ENCODE measurements at regions not wholly inside any gene's neighbourhood (a gene's known extent, or its start where the extent isn't known, plus 50 kb on each side); places are given as distances from the start of the nearest gene placed in this dataset.

DNA sequence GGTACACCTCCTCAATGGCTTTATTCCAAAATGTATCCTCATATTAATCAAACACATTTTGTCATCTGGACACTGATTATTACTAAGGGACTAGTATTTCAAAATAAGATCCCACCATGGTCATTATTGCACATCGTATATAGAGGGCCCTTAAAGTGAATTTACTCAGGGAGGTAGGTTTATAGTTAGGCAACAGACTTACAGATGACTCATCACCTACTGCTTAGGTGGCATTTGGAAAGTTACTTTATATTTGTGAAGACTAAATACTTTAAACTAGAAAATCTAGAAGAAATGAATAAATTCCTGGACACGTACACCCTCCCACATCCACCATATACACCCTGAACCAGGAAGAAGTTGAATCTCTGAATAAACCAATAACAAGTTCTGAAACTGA lies 353.0 kb downstream of the KCTD12 start:
- no peaks in the 10 kb centered on the region for H3K36me3 Mint-ChIP-seq (ENCODE audit: insufficient read depth)
- H3K4me1 Mint-ChIP-seq: no peaks in the 10 kb centered on the region
- no peak overlapping the region for H3K27ac Mint-ChIP-seq (ENCODE audit: low read depth)
- DNase-seq (ENCODE audit: low spot score in 2 of 2) (no peak), ATAC-seq (replicated peaks; ENCODE audit: extremely low read depth, poor library complexity, severe bottlenecking) (no peak)
- H3K27me3 Mint-ChIP-seq: no peaks in the 10 kb centered on the region
- peaks cover 10% of the 10 kb centered on the region for H3K9me3 Mint-ChIP-seq
- H3K4me3 Mint-ChIP-seq: no peak overlapping the region

DNA sequence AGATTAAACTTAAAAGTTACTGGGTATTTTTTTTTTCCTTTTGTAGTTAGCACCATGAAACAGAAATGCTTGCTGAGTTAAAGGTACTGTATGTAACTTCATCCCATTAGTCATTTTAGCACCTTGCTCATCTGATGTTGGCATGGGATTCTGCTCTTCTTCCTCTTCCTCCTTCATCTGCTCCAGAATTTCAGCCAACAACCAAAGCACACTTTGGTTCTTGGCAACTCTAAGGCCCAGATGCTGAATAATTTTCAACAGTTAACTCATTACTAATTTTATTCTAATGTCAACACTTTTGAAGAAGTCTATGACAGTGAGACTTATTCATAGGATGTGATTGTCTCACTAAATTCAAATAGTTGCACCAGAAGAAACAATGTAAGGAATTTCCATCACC lies 359.2 kb downstream of the KCTD12 start:
- no peak overlapping the region for H3K4me3 Mint-ChIP-seq
- H3K9me3 Mint-ChIP-seq: peaks cover 4% of the 10 kb centered on the region
- no peaks in the 10 kb centered on the region for H3K4me1 Mint-ChIP-seq
- H3K27ac Mint-ChIP-seq (ENCODE audit: low read depth): no peak overlapping the region
- no peak for ATAC-seq (replicated peaks; ENCODE audit: extremely low read depth, poor library complexity, severe bottlenecking)
- DNase-seq (ENCODE audit: low spot score in 2 of 2): no peak
- H3K27me3 Mint-ChIP-seq: no peaks in the 10 kb centered on the region
- H3K36me3 Mint-ChIP-seq (ENCODE audit: insufficient read depth): no peaks in the 10 kb centered on the region

DNA sequence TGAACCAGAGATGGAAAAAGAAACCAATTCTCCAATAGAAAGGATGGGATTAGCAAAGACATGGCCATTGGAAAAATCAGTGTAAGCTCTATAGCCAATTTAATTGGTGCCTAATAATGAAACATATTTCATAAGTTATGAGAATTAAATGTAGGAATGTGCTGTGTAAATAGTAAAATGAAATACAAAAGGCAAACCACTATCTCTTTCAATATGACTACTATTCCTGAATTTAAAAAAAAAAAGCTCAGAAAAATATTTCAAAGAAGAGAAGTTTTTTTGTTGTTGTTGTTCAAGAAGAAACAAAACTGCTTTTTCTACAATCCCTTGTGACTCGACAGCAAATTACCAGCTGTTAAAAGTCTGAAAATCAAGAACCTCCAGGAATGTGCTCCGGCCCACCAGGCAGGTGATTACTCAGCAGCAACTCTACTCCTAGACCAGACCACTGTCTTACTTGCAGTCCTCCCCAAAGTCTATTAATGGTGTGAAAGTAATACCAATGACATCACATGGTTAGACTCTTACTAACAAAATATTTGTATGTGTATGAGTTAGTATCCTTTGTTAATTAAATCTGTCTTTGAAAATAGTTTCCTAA lies 362.4 kb downstream of the KCTD12 start:
- H3K27ac Mint-ChIP-seq (ENCODE audit: low read depth): no peak overlapping the region
- DNase-seq (ENCODE audit: low spot score in 2 of 2) (no peak), ATAC-seq (replicated peaks; ENCODE audit: extremely low read depth, poor library complexity, severe bottlenecking) (no peak)
- H3K27me3 Mint-ChIP-seq: no peaks in the 10 kb centered on the region
- H3K4me3 Mint-ChIP-seq: no peak overlapping the region
- H3K36me3 Mint-ChIP-seq (ENCODE audit: insufficient read depth): no peaks in the 10 kb centered on the region
- no peaks in the 10 kb centered on the region for H3K4me1 Mint-ChIP-seq
- H3K9me3 Mint-ChIP-seq: no peaks in the 10 kb centered on the region

DNA sequence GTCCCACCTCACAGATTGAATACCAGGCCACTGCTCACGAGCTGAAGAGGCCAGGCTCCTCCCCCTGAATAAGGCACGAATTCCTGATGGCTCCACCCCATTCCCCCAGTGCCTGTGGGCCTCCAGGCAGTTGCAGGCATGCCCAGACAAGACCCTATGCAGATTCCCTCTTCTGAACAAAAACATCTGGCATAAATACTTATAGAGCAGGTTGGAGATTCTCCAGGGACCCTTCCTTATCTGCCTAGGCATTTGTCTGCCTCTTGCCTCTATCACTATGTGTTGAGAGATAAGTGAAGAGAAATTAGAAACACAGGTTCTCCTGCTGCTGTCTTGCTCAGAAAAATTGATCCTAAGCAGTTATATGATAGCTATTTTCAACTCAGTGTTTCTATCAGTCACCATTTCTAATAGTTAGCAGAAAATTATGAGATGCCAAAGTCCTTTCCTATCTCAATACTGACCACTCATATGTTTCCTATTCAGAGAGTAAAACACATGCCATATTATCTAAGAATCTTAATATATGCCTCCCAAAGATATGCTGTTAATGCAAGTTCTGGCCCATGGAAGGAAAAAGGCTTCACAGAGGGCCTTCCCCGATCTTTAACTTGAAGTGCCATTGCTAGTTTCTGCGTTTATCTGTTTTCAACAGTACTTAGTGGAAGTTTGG lies 364.0 kb downstream of the KCTD12 start:
- Mint-ChIP-seq H3K4me1 (no peaks in the 10 kb centered on the region), H3K4me3 (no peak overlapping the region), H3K27ac (ENCODE audit: low read depth) (no peak overlapping the region), H3K27me3 (peaks cover 2% of the 10 kb centered on the region), H3K9me3 (no peaks in the 10 kb centered on the region), H3K36me3 (ENCODE audit: insufficient read depth) (no peaks in the 10 kb centered on the region)
- DNase-seq (ENCODE audit: low spot score in 2 of 2) (no peak), ATAC-seq (replicated peaks; ENCODE audit: extremely low read depth, poor library complexity, severe bottlenecking) (no peak)

DNA sequence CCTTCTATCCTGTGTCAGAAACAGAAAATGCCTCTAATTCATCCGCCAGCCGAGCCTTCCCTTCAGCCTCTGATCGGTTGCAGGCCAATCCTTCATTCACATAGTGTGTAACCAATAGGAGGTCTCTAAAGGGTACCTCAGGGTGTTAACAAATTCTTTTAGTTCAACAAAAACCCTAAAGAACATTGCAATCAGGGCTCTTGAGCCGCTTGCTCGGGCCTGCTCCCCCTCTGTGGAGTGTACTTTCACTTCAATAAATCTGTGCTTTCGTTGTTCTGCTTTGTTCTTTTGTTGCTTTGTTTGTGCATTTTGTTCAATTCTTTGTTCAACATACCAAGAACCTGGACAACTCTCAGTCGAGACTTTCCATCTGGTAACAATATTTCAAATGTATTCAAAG lies 366.5 kb downstream of the KCTD12 start:
- H3K36me3 Mint-ChIP-seq (ENCODE audit: insufficient read depth): no peaks in the 10 kb centered on the region
- H3K4me1 Mint-ChIP-seq: no peaks in the 10 kb centered on the region
- no peak overlapping the region for H3K4me3 Mint-ChIP-seq
- no peak for DNase-seq (ENCODE audit: low spot score in 2 of 2)
- H3K27me3 Mint-ChIP-seq: peaks cover 19% of the 10 kb centered on the region
- no peak overlapping the region for H3K27ac Mint-ChIP-seq (ENCODE audit: low read depth)
- H3K9me3 Mint-ChIP-seq: no peaks in the 10 kb centered on the region
- no peak for ATAC-seq (replicated peaks; ENCODE audit: extremely low read depth, poor library complexity, severe bottlenecking)

DNA sequence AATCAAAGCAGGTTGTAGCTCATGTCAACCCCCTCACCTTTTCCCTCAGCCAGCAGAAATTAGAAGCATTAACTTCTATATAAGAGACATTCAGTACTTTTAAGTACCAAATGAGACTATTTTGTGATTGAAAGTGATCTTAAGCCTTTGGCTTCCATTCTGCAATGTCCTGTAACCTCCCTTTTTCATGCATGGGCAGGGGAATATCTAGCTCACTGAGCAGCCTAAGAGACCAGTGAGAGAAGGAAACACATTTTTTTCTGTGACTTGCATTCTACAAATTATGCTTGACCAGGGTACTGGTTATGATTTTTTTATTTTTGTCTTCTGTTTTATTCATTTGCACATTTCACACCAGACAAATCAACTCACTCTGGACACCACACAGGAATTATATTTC lies 369.6 kb downstream of the KCTD12 start:
- H3K36me3 Mint-ChIP-seq (ENCODE audit: insufficient read depth): no peaks in the 10 kb centered on the region
- ATAC-seq (replicated peaks; ENCODE audit: extremely low read depth, poor library complexity, severe bottlenecking): no peak

DNA sequence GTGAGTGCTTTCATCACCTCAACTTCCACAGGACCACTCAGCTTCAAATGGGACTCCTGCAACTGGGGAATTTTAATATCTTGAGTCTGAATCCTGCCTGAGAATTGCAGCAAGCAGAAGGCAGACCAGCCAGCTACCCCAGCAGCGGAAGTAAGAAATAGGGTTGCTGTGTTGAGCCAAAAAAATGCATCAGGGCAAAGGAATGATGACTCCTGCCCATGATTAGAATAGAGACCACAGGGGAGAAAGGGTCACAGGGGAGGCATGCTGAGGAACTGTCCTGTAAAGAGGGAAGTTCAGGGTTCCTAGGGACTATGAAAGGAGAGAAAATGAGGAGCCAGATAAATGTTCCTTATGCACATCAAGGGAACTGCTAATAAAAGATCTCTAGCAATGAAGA lies 370.2 kb downstream of the KCTD12 start:
- Mint-ChIP-seq H3K27ac (ENCODE audit: low read depth) (no peak overlapping the region), H3K4me3 (no peak overlapping the region), H3K36me3 (ENCODE audit: insufficient read depth) (no peaks in the 10 kb centered on the region), H3K9me3 (no peaks in the 10 kb centered on the region), H3K4me1 (no peaks in the 10 kb centered on the region), H3K27me3 (peaks cover 19% of the 10 kb centered on the region)
- no peak for ATAC-seq (replicated peaks; ENCODE audit: extremely low read depth, poor library complexity, severe bottlenecking)
- no peak for DNase-seq (ENCODE audit: low spot score in 2 of 2)

More for the DNA sequence above, 369.6 kb downstream of the KCTD12 start:
- peaks cover 19% of the 10 kb centered on the region for H3K27me3 Mint-ChIP-seq
- H3K4me1 Mint-ChIP-seq: no peaks in the 10 kb centered on the region
- H3K4me3 Mint-ChIP-seq: no peak overlapping the region
- no peak overlapping the region for H3K27ac Mint-ChIP-seq (ENCODE audit: low read depth)
- DNase-seq (ENCODE audit: low spot score in 2 of 2): no peak
- no peaks in the 10 kb centered on the region for H3K9me3 Mint-ChIP-seq

DNA sequence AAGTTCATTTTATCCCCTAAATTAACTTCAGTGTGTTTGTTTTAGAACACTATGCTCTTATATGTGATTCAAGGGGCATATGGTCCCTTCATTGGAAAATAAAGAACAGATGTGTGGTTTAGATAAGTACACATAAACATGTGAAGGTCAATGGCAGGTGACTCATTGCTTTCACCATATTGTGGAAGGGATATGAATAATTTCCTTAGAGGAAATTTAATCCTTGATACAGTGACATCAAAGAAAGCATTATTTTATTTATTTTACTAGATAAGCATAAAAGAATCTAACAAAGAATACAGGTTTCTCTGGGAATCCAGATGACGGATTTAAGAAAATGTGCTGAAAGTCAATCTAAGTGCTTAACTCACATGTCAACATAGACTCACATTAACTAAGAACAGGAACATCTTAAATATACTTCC lies 373.5 kb downstream of the KCTD12 start:
- Mint-ChIP-seq H3K36me3 (ENCODE audit: insufficient read depth) (no peaks in the 10 kb centered on the region), H3K27me3 (peaks cover 19% of the 10 kb centered on the region), H3K4me1 (no peaks in the 10 kb centered on the region), H3K27ac (ENCODE audit: low read depth) (no peak overlapping the region), H3K9me3 (no peaks in the 10 kb centered on the region), H3K4me3 (no peak overlapping the region)
- no peak for ATAC-seq (replicated peaks; ENCODE audit: extremely low read depth, poor library complexity, severe bottlenecking)
- DNase-seq (ENCODE audit: low spot score in 2 of 2): no peak

DNA sequence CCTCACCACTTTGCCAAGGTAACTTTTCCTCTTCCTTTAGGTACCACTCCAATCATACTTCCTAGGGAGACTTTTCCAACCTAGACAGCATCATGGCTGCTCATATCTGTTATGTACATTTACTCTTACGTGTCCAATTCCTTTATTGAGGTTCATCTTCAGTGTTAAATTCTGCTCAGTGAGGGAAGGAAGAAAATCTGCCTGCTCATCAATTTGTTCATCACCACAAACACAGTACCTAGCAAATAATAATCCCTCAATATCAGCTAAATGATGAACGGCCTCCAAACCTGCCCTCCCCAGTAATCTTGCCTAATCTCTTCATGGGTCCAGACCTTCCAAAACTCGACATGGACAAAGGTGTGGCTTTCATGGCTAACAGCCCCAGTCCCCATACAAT lies 380.8 kb downstream of the KCTD12 start:
- H3K9me3 Mint-ChIP-seq: no peaks in the 10 kb centered on the region
- no peaks in the 10 kb centered on the region for H3K27me3 Mint-ChIP-seq
- H3K27ac Mint-ChIP-seq (ENCODE audit: low read depth): no peak overlapping the region
- ATAC-seq (replicated peaks; ENCODE audit: extremely low read depth, poor library complexity, severe bottlenecking) (no peak), DNase-seq (ENCODE audit: low spot score in 2 of 2) (no peak)
- H3K36me3 Mint-ChIP-seq (ENCODE audit: insufficient read depth): peaks cover 1% of the 10 kb centered on the region
- H3K4me1 Mint-ChIP-seq: no peaks in the 10 kb centered on the region
- H3K4me3 Mint-ChIP-seq: no peak overlapping the region

DNA sequence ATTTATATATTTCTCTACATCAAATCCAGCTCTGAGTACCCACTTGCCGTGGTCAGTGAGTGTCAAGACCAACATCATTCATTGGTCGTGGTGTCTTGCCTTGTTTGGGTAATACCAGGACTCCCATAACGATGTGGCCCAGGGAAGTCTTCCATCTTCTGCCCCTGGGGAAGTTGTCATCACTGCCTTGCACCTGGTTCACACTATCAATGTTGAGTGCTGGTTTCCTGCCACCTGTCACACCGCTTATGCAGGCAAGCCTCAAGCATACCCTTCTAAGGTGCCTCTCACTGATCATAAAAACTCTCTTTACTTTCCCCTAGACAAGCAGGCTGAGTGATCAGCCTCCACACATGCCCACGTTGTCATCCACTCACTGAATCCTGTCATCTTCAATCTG lies 382.4 kb downstream of the KCTD12 start:
- Mint-ChIP-seq H3K36me3 (ENCODE audit: insufficient read depth) (peaks cover 1% of the 10 kb centered on the region), H3K4me1 (no peaks in the 10 kb centered on the region), H3K4me3 (no peak overlapping the region), H3K27me3 (no peaks in the 10 kb centered on the region), H3K27ac (ENCODE audit: low read depth) (no peak overlapping the region), H3K9me3 (no peaks in the 10 kb centered on the region)
- ATAC-seq (replicated peaks; ENCODE audit: extremely low read depth, poor library complexity, severe bottlenecking) (no peak), DNase-seq (ENCODE audit: low spot score in 2 of 2) (no peak)

DNA sequence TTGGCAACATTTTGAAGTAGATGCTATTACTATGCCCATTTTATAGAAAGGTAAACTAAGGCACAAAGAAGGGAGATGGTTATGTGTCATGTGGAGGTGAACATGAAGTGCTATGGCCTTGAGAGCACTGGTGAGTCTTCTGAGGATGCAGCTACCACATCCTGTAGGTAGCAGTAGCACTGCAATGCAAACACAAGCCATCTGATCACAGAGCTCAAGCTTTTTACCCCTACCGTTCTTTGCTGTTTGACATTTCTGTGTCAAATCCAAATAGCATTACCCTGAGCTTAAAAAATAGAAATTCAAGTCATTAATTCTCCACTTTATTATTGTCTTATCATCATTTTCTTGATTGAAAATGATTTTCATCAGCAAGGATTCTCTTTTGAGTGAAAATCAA lies 382.9 kb downstream of the KCTD12 start:
- H3K36me3 Mint-ChIP-seq (ENCODE audit: insufficient read depth): peaks cover 1% of the 10 kb centered on the region
- H3K27ac Mint-ChIP-seq (ENCODE audit: low read depth): no peak overlapping the region
- no peaks in the 10 kb centered on the region for H3K9me3 Mint-ChIP-seq
- DNase-seq (ENCODE audit: low spot score in 2 of 2) (no peak), ATAC-seq (replicated peaks; ENCODE audit: extremely low read depth, poor library complexity, severe bottlenecking) (no peak)
- no peak overlapping the region for H3K4me3 Mint-ChIP-seq
- no peaks in the 10 kb centered on the region for H3K4me1 Mint-ChIP-seq
- H3K27me3 Mint-ChIP-seq: no peaks in the 10 kb centered on the region

DNA sequence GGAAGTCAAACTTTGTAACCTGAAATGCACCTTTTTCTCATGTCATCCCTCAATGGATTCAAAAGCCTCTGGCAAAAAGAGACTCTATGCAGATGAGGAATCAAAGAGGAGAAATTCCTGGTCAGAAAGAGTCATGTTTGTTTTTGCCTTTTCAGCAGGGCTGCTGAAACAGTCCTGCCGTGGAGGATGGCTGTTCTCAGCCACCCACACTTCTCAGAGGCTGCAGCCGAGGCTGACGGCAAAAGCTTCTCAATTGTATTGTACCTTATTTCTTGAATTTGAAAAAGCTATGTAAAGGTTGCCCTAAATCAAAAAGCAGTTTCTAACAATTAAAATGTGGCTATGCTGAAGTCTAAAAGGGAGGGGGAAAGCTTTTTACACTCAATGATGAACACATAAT lies 385.3 kb downstream of the KCTD12 start:
- H3K9me3 Mint-ChIP-seq: no peaks in the 10 kb centered on the region
- DNase-seq (ENCODE audit: low spot score in 2 of 2): no peak
- no peak overlapping the region for H3K27ac Mint-ChIP-seq (ENCODE audit: low read depth)
- H3K4me1 Mint-ChIP-seq: no peaks in the 10 kb centered on the region
- no peak for ATAC-seq (replicated peaks; ENCODE audit: extremely low read depth, poor library complexity, severe bottlenecking)
- H3K36me3 Mint-ChIP-seq (ENCODE audit: insufficient read depth): no peaks in the 10 kb centered on the region
- H3K4me3 Mint-ChIP-seq: no peak overlapping the region
- H3K27me3 Mint-ChIP-seq: peaks cover 10% of the 10 kb centered on the region

DNA sequence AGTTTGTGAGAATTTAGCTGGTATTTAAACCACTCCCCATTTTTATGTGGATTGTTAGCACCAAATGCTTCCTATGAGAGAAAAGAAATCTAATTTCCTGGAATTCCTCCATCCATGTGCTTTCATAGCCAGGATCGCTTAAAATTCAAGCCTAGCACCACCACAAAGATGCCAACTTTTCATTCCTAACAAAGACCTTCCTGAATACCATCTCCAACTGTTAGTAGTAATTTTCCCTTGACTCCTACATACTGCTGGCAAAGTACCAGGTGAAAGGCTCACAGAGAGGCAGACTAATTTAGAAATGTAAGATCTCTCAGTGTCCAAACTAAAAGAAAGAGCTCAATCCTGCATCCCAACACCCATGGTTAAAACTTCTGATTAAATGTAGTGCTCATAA lies 386.3 kb downstream of the KCTD12 start:
- Mint-ChIP-seq H3K9me3 (no peaks in the 10 kb centered on the region), H3K27me3 (peaks cover 10% of the 10 kb centered on the region), H3K4me1 (no peaks in the 10 kb centered on the region), H3K36me3 (ENCODE audit: insufficient read depth) (no peaks in the 10 kb centered on the region), H3K27ac (ENCODE audit: low read depth) (no peak overlapping the region), H3K4me3 (no peak overlapping the region)
- DNase-seq (ENCODE audit: low spot score in 2 of 2) (no peak), ATAC-seq (replicated peaks; ENCODE audit: extremely low read depth, poor library complexity, severe bottlenecking) (no peak)

All from central memory CD8-positive, alpha-beta T cell (primary cell).